Stimulated activated naive CD4-positive, alpha-beta T cell (primary cell): ENCODE measurements at regions not wholly inside any gene's neighbourhood (a gene's known extent, or its start where the extent isn't known, plus 50 kb on each side); places are given as distances from the start of the nearest gene placed in this dataset.
A peak's percentile ranks its signal among the peaks of the same experiment; 100 is the strongest.

Experiments
- DNase-seq, 6 experiments: peaks; one replicate each; lab custom pipeline; 2025; lab: John Stamatoyannopoulos, UW

DNA sequence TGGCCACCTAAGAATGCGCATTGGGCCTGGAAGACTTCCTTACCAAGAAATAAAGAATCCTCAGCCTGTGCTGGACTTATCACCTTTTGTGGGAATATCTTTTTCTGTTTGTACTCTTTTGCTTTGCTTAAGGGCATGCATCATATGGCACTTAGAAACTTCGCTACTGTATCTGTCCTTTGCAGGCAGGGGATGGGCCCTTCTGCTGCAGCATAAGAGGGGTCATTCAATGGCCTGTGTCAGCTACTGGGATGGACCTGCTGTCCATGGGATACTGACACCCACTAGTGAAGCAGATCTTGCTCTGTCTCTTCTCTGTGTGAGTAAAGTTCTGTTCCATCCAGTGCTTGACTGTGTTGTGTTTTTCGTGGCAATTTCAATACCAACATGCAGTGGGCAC lies 239.0 kb upstream of the JUN start:
- DNase-seq: no peak

DNA sequence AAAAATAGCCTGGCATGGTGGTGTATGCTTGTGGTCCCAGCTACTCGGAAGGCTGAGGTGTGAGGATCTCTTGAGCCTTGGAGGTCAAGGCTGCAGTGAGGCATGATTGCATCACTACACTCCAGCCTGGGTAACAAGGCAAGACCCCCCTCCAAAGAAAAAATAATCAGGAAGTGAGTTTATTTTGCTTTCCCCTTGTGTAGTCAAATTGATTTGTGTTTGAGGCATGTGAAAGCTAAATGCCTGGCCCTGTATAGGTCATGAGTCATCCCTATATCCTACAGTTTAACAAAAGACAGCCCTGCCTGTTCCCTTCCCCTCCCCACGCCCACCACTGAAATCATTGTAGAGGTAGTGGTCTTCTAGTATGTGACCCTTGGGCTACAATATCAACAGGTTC lies 241.4 kb upstream of the JUN start:
- DNase-seq: no peak

GRCh38 chr1:59025898-59026426 lies 242.1 kb upstream of the JUN start:
- no peak for DNase-seq

GRCh38 chr1:59026472-59026948 lies 242.7 kb upstream of the JUN start:
- no peak for DNase-seq

DNA sequence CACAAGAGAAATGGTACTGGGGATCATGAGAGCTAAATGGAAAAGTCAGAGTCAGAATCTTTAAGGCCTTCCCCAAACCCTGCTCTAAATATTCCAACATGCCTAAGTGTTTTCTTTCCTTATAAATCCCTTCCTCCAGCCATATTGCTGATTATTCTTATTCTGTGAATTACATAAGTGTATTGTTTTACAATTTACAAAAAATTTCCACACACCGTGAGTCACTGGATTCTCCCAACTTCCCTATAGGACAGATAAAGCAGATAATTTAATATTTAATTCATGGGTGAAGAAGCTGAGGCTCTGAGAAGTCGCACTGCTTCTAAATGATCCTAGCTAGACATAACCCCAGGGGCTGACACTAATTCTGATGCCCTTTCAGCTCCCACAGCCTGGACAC lies 243.3 kb upstream of the JUN start:
- DNase-seq: no peak

DNA sequence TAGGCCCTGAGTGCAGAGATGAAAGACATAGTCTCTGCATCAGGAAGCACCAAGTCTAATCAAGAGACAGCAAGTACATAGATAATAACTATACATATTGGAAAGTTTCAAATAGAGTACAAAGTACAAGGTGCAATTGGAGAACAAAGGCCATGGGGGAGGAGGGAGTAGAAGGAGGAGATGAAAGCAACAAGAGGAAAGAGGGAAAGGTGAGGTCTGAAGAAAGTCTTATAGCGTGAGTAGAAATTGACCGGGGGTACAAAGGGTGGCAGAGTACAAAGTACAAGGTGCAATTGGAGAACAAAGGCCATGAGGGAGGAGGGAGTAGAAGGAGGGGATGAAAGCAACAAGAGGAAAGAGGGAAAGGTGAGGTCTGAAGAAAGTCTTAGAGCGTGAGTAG lies 244.2 kb upstream of the JUN start:
- DNase-seq: no peak

DNA sequence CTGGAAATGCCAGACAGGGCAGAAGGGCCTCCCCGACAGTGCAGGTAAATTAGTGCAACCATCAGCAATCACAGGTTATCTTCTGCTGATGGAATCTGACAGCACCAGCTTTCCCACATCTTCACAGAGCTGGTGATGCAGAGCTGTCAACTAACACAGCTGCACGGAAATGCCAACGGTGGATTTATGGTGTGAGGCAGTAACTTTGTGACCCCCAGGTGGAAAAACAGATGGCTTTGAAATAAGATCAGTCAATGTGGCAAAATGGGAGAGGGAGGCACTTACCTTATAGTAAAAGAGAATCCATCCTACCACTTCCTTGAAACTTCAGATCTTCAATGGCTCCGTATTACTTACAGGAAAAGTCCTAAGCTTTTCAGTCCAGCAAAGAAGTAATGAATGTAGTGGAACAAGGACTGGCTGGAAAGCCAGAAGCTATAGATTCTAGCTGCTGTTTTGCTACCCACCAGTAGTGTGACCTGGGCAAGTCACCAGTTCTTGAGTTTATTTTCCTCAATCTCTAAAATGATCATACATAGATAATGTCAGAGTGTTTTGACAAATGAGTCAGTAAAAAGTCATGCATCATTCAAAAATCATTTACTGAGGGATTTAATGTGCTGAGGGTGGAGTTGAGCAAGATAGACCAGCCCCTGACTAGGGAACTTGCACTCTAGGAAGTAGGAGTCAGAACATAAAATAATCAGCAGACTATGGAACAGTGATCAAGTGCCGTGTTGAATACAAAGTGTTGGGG lies 245.7 kb upstream of the JUN start:
- DNase-seq: no peak

DNA sequence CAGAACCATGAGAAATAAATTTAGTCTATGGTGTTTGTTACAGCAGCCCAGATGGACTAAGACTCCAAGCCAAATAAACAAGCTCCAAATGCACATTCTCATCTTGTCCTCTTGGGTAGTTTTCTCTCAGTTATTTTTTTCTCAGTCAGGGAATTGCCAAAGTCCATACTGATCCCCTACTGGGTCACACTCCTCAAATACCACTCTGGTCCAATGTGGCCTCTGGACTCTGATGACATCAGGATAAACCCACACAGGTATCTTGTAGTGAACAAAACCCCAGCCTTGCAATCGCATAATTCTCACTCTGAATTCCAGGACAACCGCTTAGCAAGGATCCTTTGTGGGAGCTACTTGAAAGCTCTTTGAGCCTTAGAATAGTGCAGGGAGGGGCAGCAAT lies 248.4 kb upstream of the JUN start:
- no peak for DNase-seq

- DNase-seq: no peak
Observed at GRCh38 chr1:59033761-59034160, 249.9 kb upstream of the JUN start.

DNA sequence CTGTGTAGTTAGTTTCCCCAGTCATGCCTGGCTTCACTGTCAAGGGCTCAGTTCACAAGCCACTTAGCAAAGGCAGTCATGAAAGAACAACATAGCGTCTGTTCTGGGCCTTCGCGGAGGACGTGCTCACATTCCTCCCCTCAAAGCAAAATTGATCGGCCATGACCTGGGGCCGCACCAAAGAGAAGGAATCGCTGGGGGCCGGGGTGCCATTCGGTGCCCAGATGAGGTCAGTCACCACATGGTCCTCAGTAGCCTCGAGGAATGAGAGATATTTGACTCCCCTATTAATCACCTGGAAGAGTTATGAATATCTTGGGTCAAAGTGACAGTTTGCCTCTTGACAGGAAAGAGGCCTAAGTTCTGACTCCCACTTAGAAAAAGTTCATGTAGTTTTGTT lies 251.1 kb upstream of the JUN start:
- DNase-seq: no peak

DNA sequence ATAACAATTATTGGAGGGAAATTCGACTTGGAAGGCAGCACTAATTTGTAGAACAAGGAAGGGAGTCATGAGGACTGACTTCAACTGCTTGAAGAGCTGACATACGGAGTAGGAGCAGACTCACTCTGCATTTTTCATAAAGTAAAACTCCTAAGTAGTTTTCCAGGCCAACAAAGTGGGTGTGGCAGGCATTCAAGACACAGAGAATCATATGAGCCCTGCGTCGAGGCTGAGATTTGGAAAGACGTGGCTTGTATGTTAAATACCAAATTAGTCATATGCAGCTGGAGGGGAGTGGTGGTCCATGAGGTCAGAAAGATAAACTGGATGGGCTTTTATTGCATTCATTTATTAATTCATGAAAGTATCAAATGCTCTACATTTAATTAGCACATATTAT lies 255.7 kb upstream of the JUN start:
- DNase-seq: no peak

DNA sequence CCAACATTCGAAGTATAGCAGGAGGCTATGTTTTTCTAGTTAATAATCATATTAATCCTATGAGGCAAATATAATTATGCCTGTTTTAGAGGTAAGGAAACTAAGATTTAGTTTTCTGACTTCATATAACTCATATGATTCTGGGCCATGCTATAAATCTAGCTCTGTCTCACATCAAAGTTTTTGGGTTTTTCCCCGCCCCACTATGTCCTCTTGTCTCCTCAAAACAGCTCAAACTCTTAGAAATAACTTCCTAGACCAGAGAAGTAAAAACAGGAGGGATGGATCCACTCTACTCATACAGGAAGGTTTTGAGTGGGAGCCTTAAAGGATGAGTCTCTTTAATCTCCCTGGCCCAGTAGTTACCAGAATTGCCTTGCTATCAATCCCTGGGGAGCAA lies 256.4 kb upstream of the FGGY start:
- DNase-seq: no peak

- DNase-seq: no peak
Observed at GRCh38 chr1:59041646-59042277, 255.1 kb upstream of the FGGY start.

DNA sequence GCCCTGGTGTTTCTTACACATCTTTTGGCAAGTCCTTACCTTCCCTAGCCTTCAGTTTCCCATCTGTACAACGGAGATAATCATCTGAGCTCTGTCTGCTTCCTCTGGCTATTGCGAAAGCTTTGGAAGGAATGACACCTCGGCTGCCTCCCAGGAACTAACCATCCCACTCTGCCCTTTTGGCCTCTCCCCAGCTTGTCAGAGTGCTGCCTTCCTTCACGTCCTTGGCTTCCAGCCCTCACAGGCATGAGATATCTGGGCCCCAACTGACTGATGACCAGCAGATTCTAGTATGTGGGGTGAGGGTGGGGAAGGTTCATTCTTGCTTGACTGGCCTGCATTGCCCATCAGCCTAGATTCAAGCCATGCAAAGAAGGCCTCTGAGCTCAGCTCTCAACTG lies 253.1 kb upstream of the FGGY start:
- no peak for DNase-seq

GRCh38 chr1:59044535-59045121 lies 252.3 kb upstream of the FGGY start:
- peak in 3 of 6 experiments; percentile 17 to 47 (median 29) for DNase-seq

DNA sequence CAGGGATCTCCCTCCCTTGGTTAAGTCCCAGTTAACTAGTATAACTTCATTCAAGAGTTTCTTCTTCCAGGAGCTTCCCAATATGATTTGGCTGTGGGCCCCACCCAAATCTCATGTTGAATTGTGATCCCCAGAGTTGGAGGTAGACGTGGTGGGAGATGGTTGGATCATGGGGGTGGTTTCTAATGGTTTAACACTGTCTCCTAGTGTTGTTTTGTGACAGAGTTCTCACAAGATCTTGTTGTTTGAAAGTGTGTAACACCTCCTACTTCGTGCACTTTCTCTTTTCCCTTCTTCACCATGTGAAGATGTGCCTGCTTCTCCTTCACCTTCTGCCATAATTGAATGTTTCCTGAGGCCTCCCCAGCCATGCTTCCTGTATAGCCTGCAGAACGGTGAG lies 251.8 kb upstream of the FGGY start:
- DNase-seq: no peak

DNA sequence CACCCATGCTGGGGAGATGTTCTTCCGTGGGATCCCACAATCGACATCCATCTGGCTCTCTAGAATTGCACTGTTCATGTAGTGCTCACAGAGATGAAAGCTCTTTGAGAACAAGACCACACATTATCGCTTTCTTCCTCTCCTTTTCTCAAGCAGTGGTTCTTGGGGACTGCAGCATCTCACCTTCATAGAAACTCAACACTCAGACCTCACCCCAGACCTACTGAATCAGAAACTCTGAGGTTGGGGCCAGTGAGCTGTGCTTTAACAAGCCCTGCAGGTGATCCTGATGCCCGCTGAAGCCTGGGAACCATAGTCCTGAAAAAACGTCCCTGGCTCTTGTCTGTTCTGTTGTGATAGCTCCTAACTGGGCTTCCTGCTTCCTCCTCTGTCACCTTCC lies 251.3 kb upstream of the FGGY start:
- no peak for DNase-seq

GRCh38 chr1:59046134-59046533 lies 250.8 kb upstream of the FGGY start:
- no peak for DNase-seq

- DNase-seq: peak in 3 of 6 experiments; percentile 19 to 33 (median 24)
Observed at GRCh38 chr1:59046730-59047157, 250.2 kb upstream of the FGGY start.

DNA sequence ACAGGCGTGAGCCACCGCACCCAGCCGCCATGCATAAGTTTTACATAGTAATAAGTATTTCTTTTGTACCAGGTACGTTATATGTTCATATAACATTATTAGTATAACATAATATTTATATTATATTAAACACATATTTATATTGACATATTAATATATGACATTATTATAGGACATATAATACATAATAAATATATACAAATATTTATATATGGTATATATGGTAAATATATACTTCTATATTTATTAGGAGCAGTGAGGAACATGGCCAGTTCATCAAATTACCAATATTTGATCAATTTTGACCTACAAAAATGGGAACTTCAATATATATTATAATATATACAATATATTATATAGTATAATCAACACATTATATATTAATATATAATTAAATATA lies 245.9 kb upstream of the FGGY start:
- no peak for DNase-seq

DNA sequence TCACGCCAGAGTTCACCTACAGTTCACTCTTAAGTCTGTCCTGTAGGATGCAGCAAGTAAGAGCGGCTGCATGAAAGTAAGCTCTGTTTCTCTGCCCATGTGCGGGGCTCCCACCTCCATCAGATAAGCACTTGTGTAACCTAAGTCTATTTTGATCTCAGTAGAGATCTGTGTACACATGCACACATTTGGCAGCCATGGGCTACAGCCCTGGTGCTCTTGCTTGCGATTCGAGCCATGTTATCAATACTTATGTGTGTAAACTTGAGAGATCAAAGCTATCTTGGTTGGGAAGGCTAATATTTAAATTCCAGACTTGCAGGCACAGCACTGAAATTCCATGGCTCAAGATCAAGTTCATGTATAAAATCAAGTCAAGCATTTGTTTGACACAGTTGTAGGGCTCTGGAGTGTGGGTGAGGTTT lies 244.7 kb upstream of the FGGY start:
- DNase-seq: no peak

DNA sequence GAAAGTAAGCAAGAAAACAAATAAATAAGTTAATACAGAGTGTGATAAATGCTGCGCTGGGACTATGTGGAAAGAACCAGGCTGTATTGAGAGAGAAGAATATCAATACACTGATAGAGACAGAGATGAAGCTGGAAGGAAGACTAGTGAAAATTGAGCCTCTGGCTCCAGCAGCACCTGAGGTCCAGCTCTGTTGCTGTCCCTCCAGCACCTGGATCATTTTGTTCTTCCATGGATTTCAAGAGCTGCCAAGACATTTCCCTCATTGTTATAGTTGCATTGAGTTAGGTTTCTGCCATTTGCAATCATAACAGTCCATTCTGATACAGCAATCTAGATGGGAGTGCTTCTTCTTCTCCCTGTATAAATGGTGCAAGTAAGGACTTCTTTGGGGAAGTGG lies 242.7 kb upstream of the FGGY start:
- no peak for DNase-seq
